ENCODE measurements at regions not wholly inside any gene's neighbourhood (a gene's known extent, or its start where the extent isn't known, plus 50 kb on each side); places are given as distances from the start of the nearest gene placed in this dataset.

- POLR2A ChIA-PET, result no interaction called here
- intact Hi-C loops (cut with DNase I, micrococcal nuclease), result no loop called here
- no peaks in the 10 kb centered on the region for H3K27me3 Mint-ChIP-seq
- CTCF ChIA-PET, result no interaction called here
- no peaks in the 10 kb centered on the region for H3K36me3 Mint-ChIP-seq (ENCODE audit: low read depth)
- Histone ChIP-seq H3K4me1 (ENCODE audit: insufficient read depth, low read length) (no peaks in the 10 kb centered on the region), H3K9me3 (ENCODE audit: control insufficient read depth in 1 of 2, insufficient read depth in 1 of 2, low read length in 2 of 2) (peaks cover 5 to 22% of the 10 kb centered on the region in 2 experiments), H3K27ac (ENCODE audit: low read depth in 1 of 2, low read length in 2 of 2) (no peak overlapping the region), H3K27me3 (ENCODE audit: control insufficient read depth in 1 of 2, insufficient read depth in 2 of 2, low read length in 2 of 2) (no peaks in the 10 kb centered on the region), H3K4me3 (ENCODE audit: low read length) (no peak overlapping the region), H3K36me3 (ENCODE audit: insufficient read depth, low read length) (no peaks in the 10 kb centered on the region)
- H3K27ac Mint-ChIP-seq, result no peak overlapping the region
- no peak for ATAC-seq (ENCODE audit: poor library complexity)
- H3K4me1 Mint-ChIP-seq (ENCODE audit: low read depth), result no peaks in the 10 kb centered on the region
- no peak overlapping the region for H3K4me3 Mint-ChIP-seq
- H3K9me3 Mint-ChIP-seq, result peaks cover 7% of the 10 kb centered on the region
- DNase-seq, result no peak
- no peak for TF ChIP-seq CTCF (IDR thresholded peaks at IDR 0.05)
Observed at GRCh38 chr13:64662887-64663593, 2567.1 kb downstream of the PCDH9 start.

DNA sequence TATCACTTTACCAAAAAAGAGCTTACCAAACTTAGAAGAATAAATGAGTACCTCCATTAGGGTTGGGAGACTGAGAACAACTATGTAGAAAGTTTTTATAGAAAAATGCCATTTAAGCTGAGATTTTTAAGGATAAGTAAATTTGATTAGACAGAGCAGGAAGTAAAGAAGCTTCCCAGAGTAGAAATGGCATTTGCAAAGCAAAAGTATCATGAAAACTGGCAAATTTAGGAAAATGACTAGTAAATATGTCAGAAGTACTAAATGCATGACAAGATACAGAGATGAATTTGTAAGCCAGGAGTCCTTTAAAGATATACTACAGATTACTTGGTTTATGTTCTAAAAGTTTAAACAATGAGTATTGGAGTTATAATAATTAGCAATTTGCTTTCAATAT, 2581.8 kb downstream of the PCDH9 start:
- POLR2A ChIA-PET, result no interaction called here
- peaks cover 23% of the 10 kb centered on the region for H3K9me3 Mint-ChIP-seq
- no peaks in the 10 kb centered on the region for H3K27me3 ChIP-seq (ENCODE audit: control insufficient read depth in 1 of 2, insufficient read depth in 2 of 2, low read length in 2 of 2)
- H3K4me3 ChIP-seq (ENCODE audit: low read length), result no peak overlapping the region
- intact Hi-C loops (cut with DNase I, micrococcal nuclease), result no loop called here
- no peaks in the 10 kb centered on the region for H3K36me3 Mint-ChIP-seq (ENCODE audit: low read depth)
- ATAC-seq (ENCODE audit: poor library complexity) (no peak), DNase-seq (no peak)
- CTCF ChIA-PET, result no interaction called here
- H3K9me3 ChIP-seq (ENCODE audit: control insufficient read depth in 1 of 2, insufficient read depth in 1 of 2, low read length in 2 of 2), result no peaks in the 10 kb centered on the region
- no peaks in the 10 kb centered on the region for H3K27me3 Mint-ChIP-seq
- no peaks in the 10 kb centered on the region for H3K4me1 ChIP-seq (ENCODE audit: insufficient read depth, low read length)
- H3K27ac ChIP-seq (ENCODE audit: low read depth in 1 of 2, low read length in 2 of 2), result no peak overlapping the region
- no peaks in the 10 kb centered on the region for H3K4me1 Mint-ChIP-seq (ENCODE audit: low read depth)
- no peak overlapping the region for H3K4me3 Mint-ChIP-seq
- H3K27ac Mint-ChIP-seq, result no peak overlapping the region
- H3K36me3 ChIP-seq (ENCODE audit: insufficient read depth, low read length), result no peaks in the 10 kb centered on the region
- TF ChIP-seq CTCF (IDR thresholded peaks at IDR 0.05), result no peak

DNA sequence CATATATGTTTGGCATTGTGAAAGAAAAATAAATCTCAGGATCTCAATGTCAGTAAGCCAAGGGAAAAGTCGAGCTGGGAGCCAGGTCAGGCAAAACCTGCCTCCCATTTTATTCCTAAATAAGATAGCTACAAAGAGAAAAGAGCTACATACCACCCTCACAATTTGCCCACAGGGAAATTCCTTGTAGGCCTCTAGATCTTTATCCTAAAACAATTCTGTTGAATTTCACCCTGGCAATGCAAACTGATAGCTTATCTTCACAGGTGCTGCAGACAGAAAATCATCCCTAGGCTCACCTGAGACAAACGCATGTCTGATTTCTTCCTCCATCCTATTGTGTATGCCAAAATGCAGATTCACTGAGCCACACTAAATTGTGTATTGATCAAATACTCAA, 2587.1 kb downstream of the PCDH9 start:
- Mint-ChIP-seq H3K27me3 (no peaks in the 10 kb centered on the region), H3K36me3 (ENCODE audit: low read depth) (no peaks in the 10 kb centered on the region), H3K9me3 (peaks cover 17% of the 10 kb centered on the region), H3K27ac (no peak overlapping the region), H3K4me3 (no peak overlapping the region), H3K4me1 (ENCODE audit: low read depth) (no peaks in the 10 kb centered on the region)
- DNase-seq (no peak), ATAC-seq (ENCODE audit: poor library complexity) (no peak)
- Histone ChIP-seq H3K4me3 (ENCODE audit: low read length) (no peak overlapping the region), H3K36me3 (ENCODE audit: insufficient read depth, low read length) (no peaks in the 10 kb centered on the region), H3K27me3 (ENCODE audit: control insufficient read depth in 1 of 2, insufficient read depth in 2 of 2, low read length in 2 of 2) (no peaks in the 10 kb centered on the region), H3K9me3 (ENCODE audit: control insufficient read depth in 1 of 2, insufficient read depth in 1 of 2, low read length in 2 of 2) (peaks cover 0 to 3% of the 10 kb centered on the region in 2 experiments), H3K27ac (ENCODE audit: low read depth in 1 of 2, low read length in 2 of 2) (no peak overlapping the region), H3K4me1 (ENCODE audit: insufficient read depth, low read length) (no peaks in the 10 kb centered on the region)
- ChIA-PET POLR2A (no interaction called here), CTCF (no interaction called here)
- intact Hi-C loops (cut with DNase I, micrococcal nuclease), result no loop called here
- no peak for TF ChIP-seq CTCF (IDR thresholded peaks at IDR 0.05)
